ENCODE measurements at regions not wholly inside any gene's neighbourhood (a gene's known extent, or its start where the extent isn't known, plus 50 kb on each side); places are given as distances from the start of the nearest gene placed in this dataset.
"Not testable (repeated sequence)": the region's sequence is repeated elsewhere in the genome, so short reads cannot be mapped to it uniquely, and the experiment has no call there.

DNA sequence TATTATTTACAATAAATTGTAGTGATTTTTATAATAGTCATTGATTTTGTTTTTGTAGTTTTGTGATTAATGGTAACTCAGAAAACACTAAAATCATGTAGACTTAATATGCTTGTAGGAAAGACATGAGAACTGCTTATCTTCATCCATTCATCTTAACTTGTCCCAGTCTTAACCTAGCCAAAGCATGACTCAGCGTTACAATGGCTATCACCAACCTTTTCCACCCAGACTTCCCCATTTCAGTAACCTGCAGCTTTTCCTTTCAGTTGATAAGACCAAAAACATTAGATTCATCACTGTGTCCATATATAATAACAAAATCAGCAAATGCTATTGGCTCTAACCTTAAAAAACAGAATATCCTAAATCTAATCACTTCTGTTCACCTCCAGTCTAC, 106.2 kb upstream of the KLF8 start:
- TF ChIP-seq, protein P1, sequence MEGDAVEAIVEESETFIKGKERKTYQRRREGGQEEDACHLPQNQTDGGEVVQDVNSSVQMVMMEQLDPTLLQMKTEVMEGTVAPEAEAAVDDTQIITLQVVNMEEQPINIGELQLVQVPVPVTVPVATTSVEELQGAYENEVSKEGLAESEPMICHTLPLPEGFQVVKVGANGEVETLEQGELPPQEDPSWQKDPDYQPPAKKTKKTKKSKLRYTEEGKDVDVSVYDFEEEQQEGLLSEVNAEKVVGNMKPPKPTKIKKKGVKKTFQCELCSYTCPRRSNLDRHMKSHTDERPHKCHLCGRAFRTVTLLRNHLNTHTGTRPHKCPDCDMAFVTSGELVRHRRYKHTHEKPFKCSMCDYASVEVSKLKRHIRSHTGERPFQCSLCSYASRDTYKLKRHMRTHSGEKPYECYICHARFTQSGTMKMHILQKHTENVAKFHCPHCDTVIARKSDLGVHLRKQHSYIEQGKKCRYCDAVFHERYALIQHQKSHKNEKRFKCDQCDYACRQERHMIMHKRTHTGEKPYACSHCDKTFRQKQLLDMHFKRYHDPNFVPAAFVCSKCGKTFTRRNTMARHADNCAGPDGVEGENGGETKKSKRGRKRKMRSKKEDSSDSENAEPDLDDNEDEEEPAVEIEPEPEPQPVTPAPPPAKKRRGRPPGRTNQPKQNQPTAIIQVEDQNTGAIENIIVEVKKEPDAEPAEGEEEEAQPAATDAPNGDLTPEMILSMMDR (IDR thresholded peaks at IDR 0.05), result no peak
- H3K27me3 Mint-ChIP-seq (ENCODE audit: low read depth), result no peaks in the 10 kb centered on the region
- H3K27ac Mint-ChIP-seq (ENCODE audit: unreplicated experiment), result no peak overlapping the region
- DNase-seq (ENCODE audit: low spot score), result no peak
- H3K36me3 Mint-ChIP-seq (ENCODE audit: low read depth), result no peaks in the 10 kb centered on the region
- no peak overlapping the region for H3K4me3 Mint-ChIP-seq (ENCODE audit: unreplicated experiment)
- H3K4me1 Mint-ChIP-seq (ENCODE audit: low read depth), result no peaks in the 10 kb centered on the region
- peaks cover 43% of the 10 kb centered on the region for H3K9me3 Mint-ChIP-seq (ENCODE audit: low read depth)

DNA sequence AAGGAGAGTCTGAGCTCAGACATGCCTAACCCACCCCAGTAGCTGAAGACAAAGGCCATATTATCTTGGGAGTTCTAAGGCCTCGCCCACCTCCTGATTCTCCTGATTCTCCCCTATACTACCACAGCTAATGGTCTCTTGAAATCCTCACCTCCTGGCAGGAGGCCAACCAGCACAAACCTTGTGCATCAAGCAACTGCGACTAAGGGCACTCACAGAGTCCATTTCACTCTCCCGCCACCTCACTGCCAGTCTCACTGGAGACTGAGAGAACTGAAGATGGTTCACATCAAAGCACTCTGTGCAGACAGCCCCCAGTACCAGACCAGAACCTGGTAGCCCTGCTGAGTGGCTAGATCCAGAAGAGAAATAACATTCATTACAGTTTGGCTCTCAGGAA, 102.1 kb upstream of the KLF8 start:
- Mint-ChIP-seq H3K4me3 (ENCODE audit: unreplicated experiment) (no peak overlapping the region), H3K27me3 (ENCODE audit: low read depth) (no peaks in the 10 kb centered on the region), H3K9me3 (ENCODE audit: low read depth) (peaks cover 70% of the 10 kb centered on the region), H3K4me1 (ENCODE audit: low read depth) (no peaks in the 10 kb centered on the region), H3K27ac (ENCODE audit: unreplicated experiment) (no peak overlapping the region), H3K36me3 (ENCODE audit: low read depth) (peaks cover 2% of the 10 kb centered on the region)
- DNase-seq (ENCODE audit: low spot score), result no peak
- TF ChIP-seq, protein P1 (IDR thresholded peaks at IDR 0.05), result no peak

DNA sequence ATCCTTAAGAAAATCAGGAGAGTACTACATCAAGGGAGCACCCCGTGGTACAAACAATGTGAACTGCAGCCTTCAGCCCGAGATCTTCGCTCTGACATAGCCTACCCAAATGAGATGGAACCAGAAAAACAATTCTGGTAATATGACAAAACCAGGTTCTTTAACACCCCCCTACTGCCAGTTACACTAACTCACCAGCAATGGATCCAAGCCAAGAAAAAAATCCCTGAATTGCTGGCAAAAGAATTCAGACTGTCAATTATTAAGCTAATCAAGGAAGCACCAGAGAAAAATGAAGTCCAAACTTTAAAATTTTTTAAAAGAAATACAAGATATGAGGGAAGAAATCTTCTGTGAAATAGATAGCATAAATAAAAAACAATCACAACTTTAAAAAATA, 101.7 kb upstream of the KLF8 start:
- Mint-ChIP-seq H3K36me3 (ENCODE audit: low read depth) (peaks cover 2% of the 10 kb centered on the region), H3K4me3 (ENCODE audit: unreplicated experiment) (no peak overlapping the region), H3K4me1 (ENCODE audit: low read depth) (no peaks in the 10 kb centered on the region), H3K9me3 (ENCODE audit: low read depth) (peaks cover 69% of the 10 kb centered on the region), H3K27ac (ENCODE audit: unreplicated experiment) (no peak overlapping the region), H3K27me3 (ENCODE audit: low read depth) (no peaks in the 10 kb centered on the region)
- TF ChIP-seq, protein P1 (IDR thresholded peaks at IDR 0.05), result no peak
- no peak for DNase-seq (ENCODE audit: low spot score)

DNA sequence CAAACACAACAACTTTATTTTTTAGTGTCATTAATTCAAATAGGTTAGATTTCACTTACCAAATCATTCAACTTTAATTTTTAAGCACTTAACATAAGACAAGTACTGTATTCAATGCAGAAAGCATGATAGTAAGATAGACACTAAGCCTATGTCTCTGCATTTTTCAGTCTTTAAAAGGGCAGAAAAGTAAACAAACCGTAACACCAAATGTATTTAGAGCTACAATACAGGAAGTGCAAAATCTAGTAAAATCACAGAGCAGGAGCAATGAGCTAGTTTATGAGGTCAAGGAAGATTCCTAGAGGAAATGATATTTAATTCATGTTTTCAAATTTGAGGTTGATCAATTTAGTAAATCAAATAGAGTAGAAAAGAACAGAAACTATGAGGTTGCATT, 68.0 kb upstream of the KLF8 start:
- not testable (repeated sequence) for H3K27ac Mint-ChIP-seq (ENCODE audit: unreplicated experiment); H3K4me1 Mint-ChIP-seq (ENCODE audit: low read depth); DNase-seq (ENCODE audit: low spot score); H3K27me3 Mint-ChIP-seq (ENCODE audit: low read depth); H3K36me3 Mint-ChIP-seq (ENCODE audit: low read depth); H3K4me3 Mint-ChIP-seq (ENCODE audit: unreplicated experiment)
- H3K9me3 Mint-ChIP-seq (ENCODE audit: low read depth), result peaks cover 43% of the 10 kb centered on the region

Measured in chondrocyte (in vitro differentiated cells).